ENCODE measurements at regions not wholly inside any gene's neighbourhood (a gene's known extent, or its start where the extent isn't known, plus 50 kb on each side); places are given as distances from the start of the nearest gene placed in this dataset.

DNA sequence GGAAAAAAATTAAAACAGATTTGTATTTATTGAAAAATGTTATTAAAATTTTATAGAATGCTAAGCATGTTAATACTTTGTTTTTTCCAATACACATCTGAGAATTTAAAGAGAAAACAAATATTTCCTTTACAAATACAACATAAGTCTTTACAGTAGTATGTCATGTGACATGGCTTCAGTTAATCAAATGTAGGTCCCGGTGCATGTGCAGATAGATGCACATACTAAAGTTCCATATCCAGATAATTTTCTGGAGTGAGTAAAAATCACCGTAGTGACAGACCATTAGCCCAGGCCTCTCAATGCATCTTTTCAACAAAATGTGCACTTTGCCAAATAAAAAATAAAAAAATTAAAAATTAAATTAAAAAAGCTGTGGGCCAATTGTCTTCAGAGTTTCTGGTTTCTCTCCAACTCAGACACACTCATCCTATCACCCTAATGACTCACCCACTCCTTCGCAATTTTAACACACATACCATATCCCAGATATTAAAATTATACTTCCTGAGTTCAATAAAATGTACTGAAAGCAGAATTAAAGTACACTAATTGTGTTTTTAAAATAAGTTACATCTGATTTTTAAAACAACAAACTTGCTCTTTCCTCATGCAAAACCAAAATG is 508.1 kb downstream of the NR2F1-AS1 start:
- no peak for TF ChIP-seq CREB1 (CRISPR knock-in tag; IDR thresholded peaks at IDR 0.05; ENCODE audit: low read depth)
- TF ChIP-seq, protein P1, sequence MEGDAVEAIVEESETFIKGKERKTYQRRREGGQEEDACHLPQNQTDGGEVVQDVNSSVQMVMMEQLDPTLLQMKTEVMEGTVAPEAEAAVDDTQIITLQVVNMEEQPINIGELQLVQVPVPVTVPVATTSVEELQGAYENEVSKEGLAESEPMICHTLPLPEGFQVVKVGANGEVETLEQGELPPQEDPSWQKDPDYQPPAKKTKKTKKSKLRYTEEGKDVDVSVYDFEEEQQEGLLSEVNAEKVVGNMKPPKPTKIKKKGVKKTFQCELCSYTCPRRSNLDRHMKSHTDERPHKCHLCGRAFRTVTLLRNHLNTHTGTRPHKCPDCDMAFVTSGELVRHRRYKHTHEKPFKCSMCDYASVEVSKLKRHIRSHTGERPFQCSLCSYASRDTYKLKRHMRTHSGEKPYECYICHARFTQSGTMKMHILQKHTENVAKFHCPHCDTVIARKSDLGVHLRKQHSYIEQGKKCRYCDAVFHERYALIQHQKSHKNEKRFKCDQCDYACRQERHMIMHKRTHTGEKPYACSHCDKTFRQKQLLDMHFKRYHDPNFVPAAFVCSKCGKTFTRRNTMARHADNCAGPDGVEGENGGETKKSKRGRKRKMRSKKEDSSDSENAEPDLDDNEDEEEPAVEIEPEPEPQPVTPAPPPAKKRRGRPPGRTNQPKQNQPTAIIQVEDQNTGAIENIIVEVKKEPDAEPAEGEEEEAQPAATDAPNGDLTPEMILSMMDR (conservative IDR thresholded peaks at IDR 0.05; ENCODE audit: low read depth in 2 of 2) = no peak

Measured in GM23338 (cell line).